TTC549 (cell line): ENCODE measurements at regions not wholly inside any gene's neighbourhood (a gene's known extent, or its start where the extent isn't known, plus 50 kb on each side); places are given as distances from the start of the nearest gene placed in this dataset.
"Not testable (repeated sequence)": the region's sequence is repeated elsewhere in the genome, so short reads cannot be mapped to it uniquely, and the experiment has no call there.

Experiments
- FAIRE-seq: peaks from 2 replicates; lab custom pipeline; 2012; peaks lifted over from hg19 to GRCh38; lab: Jason Lieb, UNC

DNA sequence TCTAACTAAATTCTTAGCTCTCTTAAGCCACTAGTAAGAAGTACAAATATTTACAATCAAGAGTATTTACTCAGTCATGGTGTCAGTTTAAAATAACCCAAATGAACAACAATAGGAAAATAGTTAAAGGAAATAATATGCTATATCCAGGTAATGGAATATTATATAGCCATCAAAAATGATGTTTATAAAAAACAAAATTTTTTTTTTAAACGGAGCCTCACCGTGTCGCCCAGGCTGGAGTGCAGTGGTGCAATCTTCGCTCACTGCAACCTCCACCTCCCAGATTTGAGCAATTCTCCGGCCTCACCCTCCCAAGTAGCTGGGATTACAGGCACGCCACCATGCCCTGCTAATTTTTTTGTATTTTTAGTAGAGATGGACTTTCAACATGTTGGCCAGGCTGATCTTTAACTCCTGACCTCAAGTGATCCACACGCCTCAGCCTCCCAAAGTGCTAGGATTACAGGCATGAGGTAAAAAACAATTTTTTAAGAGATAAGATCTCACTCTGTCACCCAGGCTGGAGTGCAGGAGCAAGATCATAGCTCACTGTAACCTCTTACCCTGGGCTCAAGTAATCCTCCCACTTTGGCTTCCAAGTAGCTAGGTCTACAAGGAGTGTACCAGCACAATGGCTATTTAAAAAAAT lies 132.5 kb downstream of the NOC3L start:
- no peak for FAIRE-seq

DNA sequence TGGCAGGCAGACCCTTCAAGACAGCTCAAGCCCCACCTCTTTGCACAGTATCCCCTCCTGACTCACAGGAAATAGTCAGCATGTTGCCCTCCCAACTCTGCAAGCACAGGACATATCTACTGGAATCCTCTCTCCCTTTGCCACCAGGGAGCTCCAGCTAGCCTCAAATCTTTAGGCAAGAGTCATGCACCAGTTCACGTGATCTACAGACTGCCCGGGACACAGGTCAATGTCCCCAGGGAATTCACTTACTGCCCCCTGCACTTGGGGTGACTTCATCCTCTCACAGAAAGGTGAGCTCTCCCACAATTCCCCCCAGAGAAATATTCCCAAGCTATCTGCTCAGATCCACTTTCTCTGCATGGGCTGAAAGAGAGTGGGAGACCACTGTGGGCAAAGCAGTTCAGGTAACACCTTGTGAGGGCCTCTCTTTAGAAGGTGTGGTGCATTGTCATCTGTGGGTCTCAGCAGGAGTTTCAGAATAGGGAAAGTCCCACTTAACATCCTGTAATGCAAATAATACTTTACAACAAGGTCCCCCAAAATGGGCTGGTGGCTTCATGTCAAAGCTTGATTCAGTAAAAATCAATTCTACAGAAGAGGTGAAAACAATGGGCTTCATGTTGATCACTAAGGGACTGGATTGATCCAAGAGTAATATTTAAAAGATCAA lies 129.9 kb downstream of the NOC3L start:
- no peak for FAIRE-seq

DNA sequence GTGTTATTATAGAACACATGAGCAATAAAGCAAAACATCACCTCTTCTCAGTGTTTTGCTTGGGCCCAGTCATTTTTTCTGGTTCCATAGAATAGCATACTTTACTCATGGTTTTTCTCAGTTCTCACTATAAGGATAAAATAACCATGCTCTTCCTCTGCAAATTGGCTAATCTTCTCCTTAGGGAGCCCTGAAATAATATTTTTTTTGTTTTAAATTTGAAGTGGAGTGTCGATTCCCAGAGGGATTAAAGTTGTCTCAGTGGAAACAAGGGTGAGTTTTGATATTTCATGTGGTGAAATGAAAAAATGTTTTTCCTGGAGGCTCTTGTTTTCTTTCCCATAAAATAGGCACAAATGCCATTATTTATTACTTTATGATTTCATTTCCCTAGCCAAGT lies 127.3 kb downstream of the NOC3L start:
- FAIRE-seq: no peak

DNA sequence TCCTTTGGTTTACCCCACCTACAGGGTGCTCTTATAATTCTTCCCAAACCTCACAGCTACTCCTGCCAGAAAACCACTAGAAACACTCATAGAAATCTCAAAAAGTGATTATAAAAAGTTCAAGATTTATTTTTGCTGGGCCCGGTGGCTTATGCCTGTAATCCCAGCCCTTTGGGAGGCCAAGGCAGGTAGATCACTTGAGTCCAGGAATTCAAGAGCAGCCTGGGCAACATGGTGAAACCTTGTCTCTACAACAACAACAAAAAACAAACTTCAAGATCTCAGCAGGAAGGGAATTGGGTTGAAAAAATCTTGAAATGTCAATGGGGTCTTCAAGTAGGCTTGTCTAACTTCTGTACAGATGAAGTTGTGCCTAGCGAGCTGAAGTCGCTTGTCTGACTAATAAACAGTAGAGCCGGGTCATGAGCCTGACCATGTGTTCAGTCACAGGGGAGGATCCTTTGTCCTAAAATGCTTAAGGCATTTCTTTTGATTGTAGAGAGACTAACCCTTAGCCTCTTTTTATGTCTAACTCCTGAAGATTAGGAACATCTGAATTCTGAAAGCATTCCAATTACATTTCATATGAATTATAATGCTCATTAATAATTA lies 124.6 kb downstream of the NOC3L start:
- no peak for FAIRE-seq

DNA sequence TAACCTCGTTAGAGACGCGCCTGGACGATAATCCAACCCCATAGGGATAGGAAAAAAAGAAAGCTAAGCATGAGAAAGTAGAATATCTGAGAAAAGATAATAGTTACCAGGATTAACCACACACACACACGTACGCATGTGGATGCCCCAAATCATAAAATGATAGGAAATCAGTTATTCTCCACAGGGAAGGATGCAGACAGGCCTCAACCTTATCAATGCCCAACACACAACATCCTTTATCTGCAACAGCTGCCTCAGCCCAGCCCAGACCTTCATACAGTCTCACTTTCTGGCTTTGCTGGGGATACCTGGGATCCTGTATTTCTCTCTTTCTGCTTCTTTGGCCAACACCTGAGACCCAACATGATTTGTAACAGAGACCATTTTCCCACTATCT lies 123.0 kb downstream of the NOC3L start:
- no peak for FAIRE-seq

DNA sequence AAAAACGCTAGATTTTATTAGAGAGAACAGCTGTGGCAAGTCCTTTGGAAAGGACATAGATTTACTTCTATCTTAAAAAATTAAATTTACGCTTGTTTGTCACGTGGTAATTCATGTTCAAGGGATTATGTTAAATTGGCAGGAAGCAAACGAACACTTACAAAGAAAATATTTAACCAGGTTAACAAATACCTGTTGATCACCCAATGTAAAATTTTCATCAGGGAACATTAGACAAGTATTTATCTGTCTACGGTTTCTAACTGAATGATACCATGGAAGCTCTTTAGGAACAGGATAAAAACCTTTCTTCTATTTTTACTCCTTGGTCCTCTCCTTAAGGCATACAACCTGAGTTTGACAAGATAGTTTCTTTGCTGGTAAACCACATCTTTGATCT lies 122.2 kb downstream of the NOC3L start:
- no peak for FAIRE-seq

DNA sequence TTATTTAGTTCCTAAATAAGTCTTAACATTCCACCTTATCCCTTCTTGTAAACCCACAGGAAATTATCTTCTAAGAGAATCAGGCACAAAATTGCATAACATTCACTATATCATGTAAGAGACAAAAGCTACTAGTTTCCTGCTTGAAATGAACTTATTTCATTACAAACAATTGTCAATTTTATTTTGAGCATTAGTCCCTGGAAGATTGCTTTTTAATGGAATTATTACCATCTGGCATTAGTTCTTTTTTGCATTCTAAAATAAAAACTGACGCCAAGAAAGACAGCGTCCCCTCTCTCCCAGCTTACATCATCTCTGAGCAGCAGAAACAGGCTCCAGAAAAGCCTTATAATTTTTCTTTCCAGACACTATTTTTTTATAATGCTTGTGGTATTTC lies 121.8 kb downstream of the NOC3L start:
- no peak for FAIRE-seq

DNA sequence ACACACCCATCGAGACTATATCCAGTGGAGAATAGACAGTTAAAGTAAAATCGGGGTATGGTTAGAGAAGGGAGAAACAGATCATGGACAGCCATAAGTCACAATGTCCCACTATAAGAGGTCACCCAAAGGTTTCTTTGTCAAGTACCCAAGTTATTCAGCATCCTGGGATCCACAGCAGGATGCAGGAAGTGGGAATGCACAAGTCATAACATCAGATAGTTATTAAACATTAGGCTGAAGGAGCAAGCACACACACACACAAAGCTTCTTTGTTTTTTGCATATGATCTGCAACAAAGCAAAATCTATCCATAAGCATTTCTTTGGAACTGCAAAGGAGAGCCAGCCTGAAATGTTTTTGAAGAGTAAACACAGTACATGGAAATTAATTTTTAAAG lies 111.6 kb downstream of the NOC3L start:
- FAIRE-seq: no peak

DNA sequence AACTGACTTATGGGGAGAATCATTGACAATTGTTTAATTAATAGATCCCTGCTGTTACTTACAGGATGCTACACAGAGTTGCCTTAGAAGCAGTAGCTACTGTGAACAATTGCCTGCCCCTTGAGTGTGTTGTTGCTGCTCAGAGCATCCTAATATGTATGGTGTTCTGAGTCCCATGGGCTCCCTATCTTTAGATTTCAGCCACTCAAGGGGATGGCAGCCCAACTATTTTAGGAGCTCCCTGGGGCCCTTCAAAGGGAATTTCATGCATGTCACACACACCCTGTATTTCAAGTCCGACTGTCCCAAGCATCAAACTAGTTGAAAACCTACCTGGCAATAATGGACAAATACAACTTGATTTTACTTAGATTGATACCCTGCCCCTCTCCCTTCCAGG lies 111.2 kb downstream of the NOC3L start:
- FAIRE-seq: no peak

DNA sequence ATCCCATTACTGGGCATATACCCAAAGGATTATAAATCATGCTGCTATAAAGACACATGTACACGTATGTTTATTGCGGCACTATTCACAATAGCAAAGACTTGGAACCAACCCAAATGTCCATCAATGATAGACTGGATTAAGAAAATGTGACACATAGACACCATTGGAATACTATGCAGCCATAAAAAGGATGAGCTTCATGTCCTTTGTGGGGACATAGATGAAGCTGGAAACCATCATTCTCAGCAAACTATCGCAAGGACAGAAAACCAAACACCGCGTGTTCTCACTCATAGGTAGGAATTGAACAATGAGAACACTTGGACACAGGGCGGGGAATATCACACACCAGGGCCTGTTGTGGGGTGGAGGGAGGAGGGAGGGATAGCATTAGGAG lies 105.3 kb downstream of the NOC3L start:
- FAIRE-seq: not testable (repeated sequence)

DNA sequence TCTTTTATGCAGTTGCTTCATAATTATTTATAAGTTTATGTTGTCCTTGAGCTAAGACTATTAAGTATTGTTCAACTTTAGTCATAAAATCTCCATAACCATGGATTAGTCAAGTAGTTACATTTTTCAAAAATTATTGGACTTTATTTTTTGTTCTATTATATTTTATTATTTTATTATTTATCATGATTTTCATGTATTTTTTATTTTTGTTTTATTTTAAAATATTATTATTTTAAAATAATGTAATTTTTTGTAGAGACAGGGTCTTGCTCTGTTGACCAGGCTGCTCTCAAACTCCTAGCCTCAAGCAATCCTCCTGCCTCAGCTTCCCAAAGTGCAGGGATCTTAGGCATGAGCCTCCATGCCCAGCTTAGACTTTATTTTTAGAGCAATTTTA lies 102.3 kb downstream of the NOC3L start:
- peak; percentile 39 for FAIRE-seq

DNA sequence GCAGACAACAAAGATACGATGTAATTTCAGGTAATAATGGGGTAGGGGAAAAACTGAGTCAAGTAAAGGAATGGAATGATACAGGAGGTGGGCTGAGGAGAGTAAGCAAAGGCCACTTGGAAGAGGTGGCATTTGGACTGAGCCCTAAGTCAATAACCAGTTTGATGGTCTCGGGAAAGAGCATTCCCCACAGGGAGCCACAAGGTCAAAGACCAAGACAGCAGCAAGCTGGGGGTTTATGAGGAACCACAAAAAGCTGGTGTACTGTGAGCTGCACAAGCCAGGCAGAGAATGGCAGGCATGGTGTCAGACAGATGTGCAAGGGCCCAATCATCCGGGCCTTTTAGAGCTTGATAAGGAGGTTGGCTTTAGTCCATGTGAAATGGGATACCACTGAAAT lies 98.7 kb downstream of the NOC3L start:
- FAIRE-seq: no peak

DNA sequence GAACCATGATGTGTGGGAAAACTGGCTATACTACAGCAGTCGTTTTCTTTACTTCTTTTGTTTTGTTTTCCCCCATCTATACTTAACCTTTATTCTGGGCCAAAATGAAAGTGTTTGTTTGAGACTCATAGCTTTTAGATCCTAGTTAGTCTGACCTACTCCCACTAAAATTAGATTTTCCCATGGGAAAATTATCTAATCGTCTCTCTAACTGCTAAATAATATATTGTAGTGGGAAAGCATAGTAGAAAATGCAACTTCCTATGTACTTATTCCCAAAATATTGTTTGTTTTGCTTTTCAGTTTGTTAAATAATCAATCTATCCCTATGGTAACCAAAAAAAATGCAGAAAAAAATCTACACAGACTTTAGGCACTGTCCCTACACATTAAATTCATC lies 96.6 kb downstream of the NOC3L start:
- no peak for FAIRE-seq

DNA sequence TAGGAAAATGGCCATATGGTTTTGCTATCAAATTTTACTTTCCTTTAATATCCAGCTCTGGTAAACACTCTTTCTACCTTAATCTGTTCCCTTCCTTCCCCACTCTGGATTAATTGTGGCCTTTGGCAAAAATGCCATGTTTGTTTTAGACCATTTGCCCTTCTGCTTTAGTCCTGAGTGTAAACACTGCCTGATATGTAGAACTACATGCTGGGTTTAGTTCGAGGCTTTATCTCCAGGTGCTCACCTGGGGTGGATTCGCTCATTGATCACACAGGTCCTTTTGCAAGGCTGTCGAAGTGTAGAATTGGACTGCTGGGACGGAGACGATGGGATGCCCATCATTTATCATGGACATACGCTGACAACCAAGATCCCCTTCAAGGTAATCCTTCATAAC lies 94.1 kb downstream of the NOC3L start:
- FAIRE-seq: no peak

DNA sequence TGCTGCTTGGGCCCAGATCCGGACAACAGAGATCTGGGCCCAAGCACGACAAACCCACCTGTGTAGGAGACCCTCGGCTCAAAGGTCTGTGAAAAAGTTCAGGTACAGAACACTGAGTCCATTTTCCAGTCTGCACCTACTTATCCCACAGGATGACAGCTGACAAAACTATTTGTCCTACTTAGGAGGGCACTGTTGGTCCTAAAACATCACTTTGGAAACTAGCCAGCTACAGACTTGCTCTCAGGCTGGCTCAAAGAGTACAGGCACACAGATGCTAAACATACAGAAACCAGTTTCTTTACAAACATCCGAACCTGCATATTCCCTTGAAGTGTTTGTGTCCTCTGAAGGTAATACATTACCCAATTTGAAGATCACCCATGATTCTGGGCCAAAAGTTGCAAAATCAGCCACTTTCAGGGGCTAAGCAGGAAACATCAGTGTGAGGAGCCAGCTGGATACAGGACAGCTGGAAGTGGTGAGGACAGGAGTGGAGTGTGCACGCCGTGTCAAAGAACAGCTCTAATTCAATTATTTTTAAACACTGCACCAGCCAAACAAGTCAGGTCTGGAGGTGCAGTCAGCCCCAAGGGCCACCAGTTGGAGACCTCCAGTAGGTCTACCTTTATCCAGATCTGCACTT lies 88.5 kb downstream of the NOC3L start:
- FAIRE-seq: no peak

DNA sequence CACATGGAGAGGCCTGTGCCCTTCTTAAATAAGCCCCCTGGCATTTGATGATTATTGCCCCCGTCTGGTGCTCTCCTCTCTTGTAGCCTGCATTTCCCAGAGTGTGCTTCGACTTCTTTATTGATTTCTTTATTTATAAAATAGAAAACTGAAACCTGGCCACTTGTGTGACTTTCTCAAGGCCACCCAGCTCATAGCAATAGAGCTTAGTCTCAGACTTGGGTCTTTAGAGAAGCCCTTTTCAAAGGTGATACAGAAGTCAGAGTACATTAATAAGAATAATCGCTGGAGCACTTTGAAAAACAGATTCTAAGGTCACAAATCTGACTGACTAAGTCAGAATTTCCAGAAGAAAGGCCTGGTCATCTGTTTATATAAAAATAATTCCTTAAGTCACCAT lies 86.6 kb downstream of the NOC3L start:
- no peak for FAIRE-seq

DNA sequence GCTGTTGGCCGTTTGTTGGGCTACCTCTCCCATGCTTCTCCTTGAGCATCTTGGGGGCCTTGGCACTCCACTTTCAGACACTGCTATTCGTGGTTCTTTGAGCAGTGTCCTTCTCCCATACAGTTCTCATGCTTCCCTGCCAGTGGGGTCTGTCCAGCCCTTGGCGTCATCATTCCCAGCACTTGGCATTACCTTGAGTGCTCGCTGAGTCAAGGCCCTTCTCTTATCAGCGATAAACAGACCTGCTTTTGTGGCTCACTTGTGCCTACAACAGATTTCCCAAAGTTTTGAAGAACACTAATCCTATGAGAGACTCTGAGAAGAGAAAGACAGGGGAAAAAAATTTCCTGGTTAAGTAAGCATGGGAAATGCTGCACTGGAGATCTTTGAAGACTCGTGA lies 85.3 kb downstream of the NOC3L start:
- FAIRE-seq: no peak

DNA sequence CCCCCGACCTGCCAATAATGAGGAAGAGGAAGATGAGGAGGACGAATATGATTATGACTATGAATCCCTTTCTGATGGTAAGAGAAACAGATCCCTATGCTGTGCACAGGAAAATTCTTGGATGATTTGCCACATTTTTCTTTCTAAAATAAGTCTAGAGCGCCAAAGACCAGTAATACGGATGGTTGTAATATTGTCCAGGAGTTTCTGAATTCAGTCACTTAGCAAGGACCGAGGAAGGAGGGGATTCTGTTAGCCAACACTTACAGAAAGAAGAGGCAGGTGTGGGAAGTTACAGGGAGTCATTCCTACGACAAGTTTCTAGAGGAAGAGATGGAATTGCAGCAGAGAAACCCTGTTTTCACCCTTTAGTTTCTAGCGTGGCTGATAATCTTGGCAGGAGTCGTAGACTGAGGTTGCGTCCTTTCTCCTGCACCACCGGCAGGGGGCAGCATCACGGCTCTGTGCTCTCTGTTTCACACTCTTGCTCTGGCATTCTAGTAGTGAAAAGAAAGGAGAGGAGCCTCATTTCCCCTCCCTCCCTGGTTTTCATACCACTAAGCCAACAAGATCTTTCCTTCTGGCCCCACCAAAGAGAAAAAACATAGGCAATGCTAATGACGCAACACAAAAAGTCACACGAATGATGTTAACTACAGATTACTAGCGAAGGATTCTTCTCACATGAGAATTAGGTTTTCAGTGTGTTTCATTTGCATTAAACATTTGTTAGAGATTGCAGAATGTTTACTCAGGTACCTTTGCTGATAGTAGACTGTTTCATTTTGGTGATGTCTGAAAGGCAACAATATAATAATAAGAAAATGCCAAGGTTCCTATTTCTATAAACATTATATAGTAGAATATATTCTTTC lies 82.7 kb downstream of the NOC3L start:
- FAIRE-seq: peak; percentile 58

DNA sequence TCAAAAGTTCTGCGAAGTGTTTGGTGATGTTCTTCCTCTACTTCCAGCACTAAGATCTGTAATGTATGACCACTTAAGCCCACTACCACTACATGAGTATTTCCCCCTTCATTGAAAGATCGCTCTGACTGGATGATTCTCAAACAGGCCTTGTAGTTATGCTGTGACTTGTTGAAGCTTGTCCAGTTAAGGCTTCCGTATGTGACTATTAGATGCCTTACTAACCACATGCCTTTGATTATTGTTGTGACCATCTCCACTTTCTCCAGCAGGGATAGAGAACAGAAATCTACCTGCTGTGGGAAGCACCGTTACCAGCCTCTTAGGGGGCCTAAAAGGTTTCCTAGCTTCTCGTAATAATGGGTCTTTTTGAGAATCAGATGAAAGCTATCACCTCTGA lies 81.1 kb downstream of the NOC3L start:
- no peak for FAIRE-seq

DNA sequence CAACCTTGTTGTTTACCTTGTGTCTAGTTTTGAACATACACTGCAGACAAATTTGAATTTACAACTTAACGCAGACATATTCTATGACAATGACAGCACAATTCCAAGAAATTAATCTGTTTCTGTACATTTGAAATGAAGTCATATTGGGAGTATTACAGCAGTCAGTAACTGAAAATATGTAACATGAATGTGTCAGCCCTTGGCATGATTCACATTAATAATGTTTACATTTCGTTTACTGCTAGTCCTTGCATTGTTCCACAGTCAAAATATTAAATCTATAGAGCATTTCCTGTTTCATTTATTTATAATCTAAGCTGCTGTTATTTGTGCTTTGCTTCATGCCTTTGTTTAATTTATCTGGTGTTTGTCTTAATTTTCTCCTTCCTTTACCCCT lies 80.4 kb downstream of the NOC3L start:
- no peak for FAIRE-seq
